Vagina (tissue), 2 donors: ENCODE measurements at regions not wholly inside any gene's neighbourhood (a gene's known extent, or its start where the extent isn't known, plus 50 kb on each side); places are given as distances from the start of the nearest gene placed in this dataset.

Experiments
- POLR2A ChIP-seq, 2 donors: fragments of 450-650 bp; IDR thresholded peaks; one replicate each; pipeline ENCODE4 v1.6.1; 2017; ENCODE audit warnings: antibody characterized with exemption in 2 of 2, mild to moderate bottlenecking in 2 of 2, moderate library complexity in 2 of 2
- POLR2AphosphoS5 ChIP-seq, 2 donors: sonication (generic); formaldehyde crosslinking; IDR thresholded peaks; one replicate each; pipeline ENCODE4 v1.9.0; 2017; ENCODE audit warnings: antibody characterized with exemption in 2 of 2, mild to moderate bottlenecking in 2 of 2, low read depth in 1 of 2; ENCODE audit not compliant: insufficient read depth in 1 of 2
- TF ChIP-seq, protein P1 (sequence below), 3 experiments: fragments of 450-650 bp in 2 of 3; fragments of 200-600 bp in 1 of 3; sonication (generic) in 1 of 3; IDR thresholded peaks; one replicate each; pipeline ENCODE4 v1.5.1; 2017 to 2019; ENCODE audit warnings: antibody characterized with exemption in 3 of 3, mild to moderate bottlenecking in 2 of 3, moderate library complexity in 2 of 3

DNA sequence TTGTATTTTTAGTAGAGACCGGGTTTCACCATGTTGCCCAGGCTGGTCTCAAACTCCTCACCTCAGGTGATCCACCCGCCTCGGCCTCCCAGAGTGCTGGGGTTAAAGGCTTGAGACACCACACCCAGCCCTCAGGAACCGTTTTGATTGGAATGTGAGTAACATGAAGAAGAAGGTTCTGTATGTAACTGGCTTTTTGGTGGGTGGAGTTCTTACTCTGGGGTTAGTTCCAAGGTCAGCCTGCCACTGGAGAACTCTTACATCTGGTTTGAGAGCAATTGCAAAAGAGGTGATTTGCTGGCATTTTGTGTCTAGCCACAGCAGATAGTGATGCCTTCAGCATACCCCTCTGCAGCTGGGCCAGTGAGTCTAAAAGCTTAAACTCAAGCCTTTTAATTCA lies 457.8 kb upstream of the VSTM2A start:
- TF ChIP-seq, protein P1, sequence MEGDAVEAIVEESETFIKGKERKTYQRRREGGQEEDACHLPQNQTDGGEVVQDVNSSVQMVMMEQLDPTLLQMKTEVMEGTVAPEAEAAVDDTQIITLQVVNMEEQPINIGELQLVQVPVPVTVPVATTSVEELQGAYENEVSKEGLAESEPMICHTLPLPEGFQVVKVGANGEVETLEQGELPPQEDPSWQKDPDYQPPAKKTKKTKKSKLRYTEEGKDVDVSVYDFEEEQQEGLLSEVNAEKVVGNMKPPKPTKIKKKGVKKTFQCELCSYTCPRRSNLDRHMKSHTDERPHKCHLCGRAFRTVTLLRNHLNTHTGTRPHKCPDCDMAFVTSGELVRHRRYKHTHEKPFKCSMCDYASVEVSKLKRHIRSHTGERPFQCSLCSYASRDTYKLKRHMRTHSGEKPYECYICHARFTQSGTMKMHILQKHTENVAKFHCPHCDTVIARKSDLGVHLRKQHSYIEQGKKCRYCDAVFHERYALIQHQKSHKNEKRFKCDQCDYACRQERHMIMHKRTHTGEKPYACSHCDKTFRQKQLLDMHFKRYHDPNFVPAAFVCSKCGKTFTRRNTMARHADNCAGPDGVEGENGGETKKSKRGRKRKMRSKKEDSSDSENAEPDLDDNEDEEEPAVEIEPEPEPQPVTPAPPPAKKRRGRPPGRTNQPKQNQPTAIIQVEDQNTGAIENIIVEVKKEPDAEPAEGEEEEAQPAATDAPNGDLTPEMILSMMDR (IDR thresholded peaks at IDR 0.05) = no peak
- TF ChIP-seq POLR2AphosphoS5 (IDR thresholded peaks at IDR 0.05; ENCODE audit: insufficient read depth in 1 of 2, low read depth in 1 of 2) (no peak), POLR2A (IDR thresholded peaks at IDR 0.05) (no peak)
